Ammon's horn (tissue), 1 donor: ENCODE measurements at regions not wholly inside any gene's neighbourhood (a gene's known extent, or its start where the extent isn't known, plus 50 kb on each side); places are given as distances from the start of the nearest gene placed in this dataset.
"Not testable (repeated sequence)": the region's sequence is repeated elsewhere in the genome, so short reads cannot be mapped to it uniquely, and the experiment has no call there.

ENCODE experiments used
- DNase-seq: peaks from one replicate; pipeline ENCODE4 v3.0.0-alpha.2; 2016; ENCODE audit warnings: low spot score

- not testable (repeated sequence) for DNase-seq
These were observed 49.8 kb upstream of the ITGB1 start for GRCh38 chr10:33007731-33008381.
